ENCODE measurements at regions not wholly inside any gene's neighbourhood (a gene's known extent, or its start where the extent isn't known, plus 50 kb on each side); places are given as distances from the start of the nearest gene placed in this dataset.

DNA sequence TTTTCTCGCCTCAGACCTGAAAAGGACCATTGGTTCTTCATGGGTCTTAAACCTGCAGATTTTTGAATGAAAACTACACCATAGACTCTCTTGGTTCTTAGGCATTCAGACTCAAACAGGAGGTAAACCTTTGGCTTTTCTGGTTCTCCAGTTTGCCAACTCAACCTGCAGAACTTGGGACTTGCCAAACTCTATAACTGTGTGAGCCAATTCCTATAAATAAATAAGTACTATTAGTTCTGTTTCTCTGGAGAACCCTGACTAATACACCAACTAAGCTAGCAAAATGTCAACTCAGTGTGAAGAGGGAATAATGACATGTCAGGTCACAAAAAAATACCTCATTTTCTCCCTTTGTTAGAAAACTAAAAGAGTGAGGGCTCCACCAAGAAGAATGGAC is 374.6 kb downstream of the RAB28 start:
- ChIA-PET POLR2A (no interaction called here), CTCF (ENCODE audit: low intra/inter-chr PET ratio) (no interaction called here)
- Histone ChIP-seq H3K4me3 (no peak overlapping the region), H2AFZ (ENCODE audit: low read depth, low read length) (no peak overlapping the region), H3K4me1 (replicated peaks in 1 of 2; ENCODE audit: control insufficient read depth in 2 of 2, insufficient read depth in 2 of 2, low read length in 2 of 2) (no peaks in the 10 kb centered on the region), H3K4me2 (ENCODE audit: insufficient read depth, low read length) (no peak overlapping the region), H3K9ac (ENCODE audit: insufficient read depth in 1 of 2, low read depth in 2 of 2, low read length in 2 of 2) (no peak overlapping the region), H3K36me3 (ENCODE audit: control insufficient read depth, insufficient read depth, low read length) (no peaks in the 10 kb centered on the region), H3K27me3 (ENCODE audit: control insufficient read depth in 2 of 2, insufficient read depth in 2 of 2, low read length in 2 of 2) (no peaks in the 10 kb centered on the region), H3K9me3 (replicated peaks; ENCODE audit: control insufficient read depth, insufficient read depth, low read depth, low read length) (no peaks in the 10 kb centered on the region), H3K9me1 (ENCODE audit: control insufficient read depth, insufficient read depth, low read length) (no peaks in the 10 kb centered on the region), H4K20me1 (replicated peaks; ENCODE audit: control insufficient read depth, insufficient read depth, low read length) (no peaks in the 10 kb centered on the region), H3K79me2 (ENCODE audit: control insufficient read depth, insufficient read depth, low read length) (no peaks in the 10 kb centered on the region), H3K27ac (ENCODE audit: extremely low read depth, low read depth, low read length) (no peak overlapping the region)
- no TSS peak for BruUV-seq (replicated peaks)
- 0% methylated on average over 1 of the region's 1 CpG for WGBS (ENCODE audit: insufficient coverage, low coverage, missing lambda C conversion rate)
- in situ Hi-C loops (cut with MboI) (no loop called here), intact Hi-C loops (cut with micrococcal nuclease) (no loop called here)
- TF ChIP-seq, protein P1, sequence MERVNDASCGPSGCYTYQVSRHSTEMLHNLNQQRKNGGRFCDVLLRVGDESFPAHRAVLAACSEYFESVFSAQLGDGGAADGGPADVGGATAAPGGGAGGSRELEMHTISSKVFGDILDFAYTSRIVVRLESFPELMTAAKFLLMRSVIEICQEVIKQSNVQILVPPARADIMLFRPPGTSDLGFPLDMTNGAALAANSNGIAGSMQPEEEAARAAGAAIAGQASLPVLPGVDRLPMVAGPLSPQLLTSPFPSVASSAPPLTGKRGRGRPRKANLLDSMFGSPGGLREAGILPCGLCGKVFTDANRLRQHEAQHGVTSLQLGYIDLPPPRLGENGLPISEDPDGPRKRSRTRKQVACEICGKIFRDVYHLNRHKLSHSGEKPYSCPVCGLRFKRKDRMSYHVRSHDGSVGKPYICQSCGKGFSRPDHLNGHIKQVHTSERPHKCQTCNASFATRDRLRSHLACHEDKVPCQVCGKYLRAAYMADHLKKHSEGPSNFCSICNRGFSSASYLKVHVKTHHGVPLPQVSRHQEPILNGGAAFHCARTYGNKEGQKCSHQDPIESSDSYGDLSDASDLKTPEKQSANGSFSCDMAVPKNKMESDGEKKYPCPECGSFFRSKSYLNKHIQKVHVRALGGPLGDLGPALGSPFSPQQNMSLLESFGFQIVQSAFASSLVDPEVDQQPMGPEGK (CRISPR knock-in tag; IDR thresholded peaks at IDR 0.05; ENCODE audit: borderline replicate concordance) = no peak
- TF ChIP-seq, protein P2, sequence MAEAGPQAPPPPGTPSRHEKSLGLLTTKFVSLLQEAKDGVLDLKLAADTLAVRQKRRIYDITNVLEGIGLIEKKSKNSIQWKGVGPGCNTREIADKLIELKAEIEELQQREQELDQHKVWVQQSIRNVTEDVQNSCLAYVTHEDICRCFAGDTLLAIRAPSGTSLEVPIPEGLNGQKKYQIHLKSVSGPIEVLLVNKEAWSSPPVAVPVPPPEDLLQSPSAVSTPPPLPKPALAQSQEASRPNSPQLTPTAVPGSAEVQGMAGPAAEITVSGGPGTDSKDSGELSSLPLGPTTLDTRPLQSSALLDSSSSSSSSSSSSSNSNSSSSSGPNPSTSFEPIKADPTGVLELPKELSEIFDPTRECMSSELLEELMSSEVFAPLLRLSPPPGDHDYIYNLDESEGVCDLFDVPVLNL (CRISPR knock-in tag; IDR thresholded peaks at IDR 0.05; ENCODE audit: low read depth) = no peak
- TF ChIP-seq ZNF124 (CRISPR knock-in tag; IDR thresholded peaks at IDR 0.05) = no peak
- TF ChIP-seq ARID1B (IDR thresholded peaks at IDR 0.05) = no peak
- no peak for TF ChIP-seq MEF2D (tag; conservative IDR thresholded peaks at IDR 0.05; ENCODE audit: low read depth)
- TF ChIP-seq SAFB2 (IDR thresholded peaks at IDR 0.05; ENCODE audit: borderline replicate concordance, low read depth, low read length, severe bottlenecking) = no peak
- FAIRE-seq = no peak
- DNase-seq (ENCODE audit: extremely low read depth in 1 of 4, low spot score in 3 of 4) = no peak
- no peak for ATAC-seq

Measured in K562 (cell line).